ENCODE measurements at regions not wholly inside any gene's neighbourhood (a gene's known extent, or its start where the extent isn't known, plus 50 kb on each side); places are given as distances from the start of the nearest gene placed in this dataset.
A peak's percentile ranks its signal among the peaks of the same experiment; 100 is the strongest.
"Not testable (repeated sequence)": the region's sequence is repeated elsewhere in the genome, so short reads cannot be mapped to it uniquely, and the experiment has no call there.

- not testable (repeated sequence) for H3K27ac ChIP-seq
Measured at GRCh38 chr16:33987348-33987963, 528.0 kb downstream of the TP53TG3F start.

GRCh38 chr16:33988012-33988411, 528.6 kb downstream of the TP53TG3F start:
- POLR2A ChIA-PET (ENCODE audit: low non-redundant PET); DNase-seq (ENCODE audit: low spot score); H3K27ac ChIP-seq; CTCF ChIA-PET: not testable (repeated sequence)

More at GRCh38 chr16:33987348-33987963, 528.0 kb downstream of the TP53TG3F start:
- POLR2A ChIA-PET (ENCODE audit: low non-redundant PET); CTCF ChIA-PET; DNase-seq (ENCODE audit: low spot score): not testable (repeated sequence)

- CTCF ChIA-PET; POLR2A ChIA-PET (ENCODE audit: low non-redundant PET); H3K27ac ChIP-seq; DNase-seq (ENCODE audit: low spot score): not testable (repeated sequence)
Measured at GRCh38 chr16:33990488-33990887, 531.1 kb downstream of the TP53TG3F start.

- POLR2A ChIA-PET (ENCODE audit: low non-redundant PET); CTCF ChIA-PET; DNase-seq (ENCODE audit: low spot score); H3K27ac ChIP-seq: not testable (repeated sequence)
Measured at GRCh38 chr16:33992513-33993177, 533.2 kb downstream of the TP53TG3F start.

- CTCF ChIA-PET; DNase-seq (ENCODE audit: low spot score); POLR2A ChIA-PET (ENCODE audit: low non-redundant PET); H3K27ac ChIP-seq: not testable (repeated sequence)
Measured at GRCh38 chr16:33994207-33994606, 534.8 kb downstream of the TP53TG3F start.

GRCh38 chr16:33995821-33996372, 536.5 kb downstream of the TP53TG3F start:
- POLR2A ChIA-PET (ENCODE audit: low non-redundant PET); CTCF ChIA-PET: not testable (repeated sequence)
- DNase-seq (ENCODE audit: low spot score) = peak; percentile 31

GRCh38 chr16:34001184-34001583, 541.8 kb downstream of the TP53TG3F start:
- DNase-seq (ENCODE audit: low spot score); CTCF ChIA-PET; POLR2A ChIA-PET (ENCODE audit: low non-redundant PET); H3K27ac ChIP-seq: not testable (repeated sequence)

More at GRCh38 chr16:33995821-33996372, 536.5 kb downstream of the TP53TG3F start:
- not testable (repeated sequence) for H3K27ac ChIP-seq

- CTCF ChIA-PET; H3K27ac ChIP-seq; POLR2A ChIA-PET (ENCODE audit: low non-redundant PET); DNase-seq (ENCODE audit: low spot score): not testable (repeated sequence)
Measured at GRCh38 chr16:34001961-34002360, 542.5 kb downstream of the TP53TG3F start.

- POLR2A ChIA-PET (ENCODE audit: low non-redundant PET); CTCF ChIA-PET; DNase-seq (ENCODE audit: low spot score); H3K27ac ChIP-seq: not testable (repeated sequence)
Measured at GRCh38 chr16:34014841-34015820, 555.7 kb downstream of the TP53TG3F start.

GRCh38 chr16:34018277-34018676, 558.9 kb downstream of the TP53TG3F start:
- CTCF ChIA-PET; POLR2A ChIA-PET (ENCODE audit: low non-redundant PET): not testable (repeated sequence)

GRCh38 chr16:34050787-34051320, 591.4 kb downstream of the TP53TG3F start:
- no peak overlapping the region for H3K27ac ChIP-seq
- CTCF ChIA-PET = no interaction called here
- TF ChIP-seq CTCF (conservative IDR thresholded peaks at IDR 0.05; ENCODE audit: low read depth) = no peak
- POLR2A ChIA-PET (ENCODE audit: low non-redundant PET) = no interaction called here
- no peak for DNase-seq (ENCODE audit: low spot score)

More at GRCh38 chr16:34018277-34018676, 558.9 kb downstream of the TP53TG3F start:
- H3K27ac ChIP-seq; DNase-seq (ENCODE audit: low spot score): not testable (repeated sequence)
